HCT116 (cell line): ENCODE measurements at regions not wholly inside any gene's neighbourhood (a gene's known extent, or its start where the extent isn't known, plus 50 kb on each side); places are given as distances from the start of the nearest gene placed in this dataset.

ENCODE experiments used
- ATAC-seq: fragments of 200-7000 bp; cut with Tn5 transposase; 2 replicates; pipeline ENCODE4 v1.9.1; 2020; ENCODE audit warnings: mild to moderate bottlenecking, moderate library complexity
- BruUV-seq: library from RNA; stranded (reverse); fragments of 400-500 nt; replicated peaks from 2 replicates; lab custom pipeline; 2021; lab: Mats Ljungman, UMichigan
- CTCF ChIA-PET: fragments of 300-600 bp; sonication (Branson Sonifier 250); formaldehyde crosslinking; loops from one replicate; lab custom pipeline; 2021; ENCODE audit warnings: antibody characterized with exemption; lab: Charles Lee
- POLR2A ChIA-PET: fragments of 300-600, 350-600 bp; sonication (Branson Sonifier 250); formaldehyde crosslinking; loops from one replicate; lab custom pipeline; 2021; ENCODE audit warnings: antibody characterized with exemption; lab: Charles Lee
- RAD21 ChIA-PET, 2 experiments: fragments of 300-600 bp; sonication (Branson Sonifier 250); formaldehyde crosslinking; loops; one replicate each; lab custom pipeline; 2023; ENCODE audit warnings: low total read pairs in 2 of 2; ENCODE audit not compliant: uncharacterized antibody in 2 of 2, unreplicated experiment in 2 of 2, low non-redundant PET in 1 of 2; lab: Charles Lee
- DNase-seq: peaks from one replicate; pipeline ENCODE4 v3.0.0-alpha.2; 2010; ENCODE audit warnings: low read depth, low spot score
- H2AFZ ChIP-seq: fragments of 200-600 bp; shearing (Covaris generic), sonication (generic); 2 replicates; pipeline ENCODE4 v1.6.1; 2017; ENCODE audit warnings: low read depth, mixed run types, mixed read lengths, antibody characterized with exemption, low read length; ENCODE audit not compliant: poor library complexity, severe bottlenecking
- H3K27ac ChIP-seq: 2 replicates; pipeline ENCODE4 v1.5.1; 2012; ENCODE audit warnings: low read depth, low read length
- H3K27me3 ChIP-seq: fragments of 200-600 bp; sonication (generic); 2 replicates; pipeline ENCODE4 v1.6.1; 2016; ENCODE audit warnings: mixed run types, low read length, mixed read lengths; ENCODE audit not compliant: insufficient read depth
- H3K36me3 ChIP-seq, 2 experiments: fragments of 200-500 bp in 1 of 2; fragments of 200-600 bp in 1 of 2; sonication (Bioruptor generic) in 1 of 2; sonication (generic) in 1 of 2; 2 replicates each; pipeline versions ENCODE4 v1.5.1 to v1.6.1; 2014 to 2016; ENCODE audit warnings: low read length in 2 of 2, inconsistent platforms in 1 of 2, mixed read lengths in 1 of 2, mixed run types in 1 of 2; ENCODE audit not compliant: insufficient read depth in 2 of 2, control insufficient read depth in 1 of 2
- H3K4me1 ChIP-seq, 2 experiments: fragments of 200-600 bp in 1 of 2; sonication (generic) in 1 of 2; 2 replicates each; pipeline versions ENCODE4 v1.5.1 to v1.6.1; 2012 to 2017; ENCODE audit warnings: low read length in 2 of 2, inconsistent platforms in 1 of 2, mild to moderate bottlenecking in 1 of 2, mixed read lengths in 1 of 2, mixed run types in 1 of 2, moderate library complexity in 1 of 2; ENCODE audit not compliant: insufficient read depth in 2 of 2, control insufficient read depth in 1 of 2
- H3K4me2 ChIP-seq: fragments of 200-600 bp; sonication (generic); 2 replicates; pipeline ENCODE4 v1.6.1; 2017; ENCODE audit warnings: mixed run types, low read length, mixed read lengths
- H3K4me3 ChIP-seq, 2 experiments: fragments of 200-600 bp in 1 of 2; sonication (generic) in 1 of 2; replicated peaks in 1 of 2; 2 replicates each; pipeline ENCODE4 v1.5.1; 2011 to 2016; ENCODE audit warnings: low read length in 2 of 2, control low read depth in 1 of 2, low read depth in 1 of 2, mild to moderate bottlenecking in 1 of 2, mixed read lengths in 1 of 2, mixed run types in 1 of 2
- H3K79me2 ChIP-seq: fragments of 200-600 bp; sonication (generic); 2 replicates; pipeline ENCODE4 v1.6.1; 2017; ENCODE audit warnings: mild to moderate bottlenecking, mixed run types, low read length, moderate library complexity, mixed read lengths; ENCODE audit not compliant: insufficient read depth
- H3K9ac ChIP-seq: fragments of 200-600 bp; sonication (generic); 2 replicates; pipeline ENCODE4 v1.6.1; 2016; ENCODE audit warnings: low read length, mixed read lengths
- H3K9me2 ChIP-seq: fragments of 200-600 bp; sonication (generic), shearing (Covaris generic); 2 replicates; pipeline ENCODE4 v1.6.1; 2017; ENCODE audit warnings: mixed run types, mild to moderate bottlenecking, moderate library complexity; ENCODE audit not compliant: insufficient read depth
- H3K9me3 ChIP-seq, 2 experiments: fragments of 200-500 bp in 1 of 2; fragments of 200-600 bp in 1 of 2; sonication (Bioruptor generic) in 1 of 2; sonication (generic) in 1 of 2; 2 replicates each; pipeline ENCODE4 v1.6.1; 2014 to 2017; ENCODE audit warnings: low read length in 2 of 2, mixed read lengths in 2 of 2, inconsistent platforms in 1 of 2, low read depth in 1 of 2, mild to moderate bottlenecking in 1 of 2, mixed run types in 1 of 2, moderate library complexity in 1 of 2; ENCODE audit not compliant: control insufficient read depth in 1 of 2, insufficient read depth in 1 of 2
- H4K20me1 ChIP-seq: fragments of 200-600 bp; sonication (generic), shearing (Covaris generic); 2 replicates; pipeline ENCODE4 v1.6.1; 2017; ENCODE audit warnings: mixed run types, mild to moderate bottlenecking, moderate library complexity; ENCODE audit not compliant: insufficient read depth
- CBX3 ChIP-seq: IDR thresholded peaks from 2 replicates; pipeline ENCODE4 v1.6.1; 2012; ENCODE audit warnings: low read depth
- CEBPB ChIP-seq: IDR thresholded peaks from 2 replicates; pipeline ENCODE4 v1.6.1; 2012; ENCODE audit warnings: low read depth
- EGR1 ChIP-seq: IDR thresholded peaks from 2 replicates; pipeline ENCODE4 v1.6.1; 2012; ENCODE audit warnings: low read depth
- EZH2 ChIP-seq: fragments of 200-600 bp; sonication (generic); IDR thresholded peaks from 2 replicates; pipeline ENCODE4 v1.6.1; 2017; ENCODE audit warnings: antibody characterized with exemption, mixed run types
- EZH2phosphoT487 ChIP-seq: fragments of 200-600 bp; IDR thresholded peaks from 2 replicates; pipeline ENCODE4 v1.6.1; 2018; ENCODE audit warnings: antibody characterized with exemption, borderline replicate concordance
- JUND ChIP-seq: IDR thresholded peaks from 2 replicates; pipeline ENCODE4 v1.6.1; 2012
- POLR2AphosphoS5 ChIP-seq: IDR thresholded peaks from 2 replicates; pipeline ENCODE4 v1.6.1; 2011; ENCODE audit warnings: mild to moderate bottlenecking, low read depth, low read length, moderate library complexity
- RAD21 ChIP-seq: IDR thresholded peaks from 2 replicates; pipeline ENCODE4 v1.6.1; 2012; ENCODE audit warnings: low read depth, mild to moderate bottlenecking
- SIN3A ChIP-seq: IDR thresholded peaks from 2 replicates; pipeline ENCODE4 v1.6.1; 2012; ENCODE audit warnings: low read depth
- SP1 ChIP-seq: IDR thresholded peaks from 2 replicates; pipeline ENCODE4 v1.6.1; 2012; ENCODE audit warnings: low read depth
- SRF ChIP-seq: IDR thresholded peaks from 2 replicates; pipeline ENCODE4 v1.6.1; 2012; ENCODE audit warnings: low read depth
- TCF7L2 ChIP-seq: IDR thresholded peaks from 2 replicates; pipeline ENCODE4 v1.7.0; 2011; ENCODE audit warnings: borderline replicate concordance, inconsistent platforms; ENCODE audit not compliant: insufficient read depth, insufficient read length; ENCODE audit errors: extremely low read depth
- YY1 ChIP-seq: IDR thresholded peaks from 2 replicates; pipeline ENCODE4 v1.6.1; 2011; ENCODE audit warnings: low read length, low read depth, moderate library complexity, mild to moderate bottlenecking; ENCODE audit not compliant: insufficient replicate concordance; ENCODE audit errors: extremely low read depth
- ZFX ChIP-seq: fragments of 450-650 bp; IDR thresholded peaks from 2 replicates; pipeline ENCODE4 v1.6.1; 2017
- ZNF274 ChIP-seq: fragments of 200-500 bp; sonication (Bioruptor generic); IDR thresholded peaks from 2 replicates; pipeline ENCODE4 v1.6.1; 2014; ENCODE audit warnings: mild to moderate bottlenecking, low read depth, low read length, inconsistent platforms
- intact Hi-C: fragments of 100-400 bp; cut with micrococcal nuclease; formaldehyde crosslinking; loops from 2 replicates; pipeline ENCODE4 v1.10.0; 2022
- TF ChIP-seq, protein P1 (sequence below): IDR thresholded peaks from 2 replicates; pipeline ENCODE4 v1.6.1; 2012
- TF ChIP-seq, protein P2 (sequence below): IDR thresholded peaks from 2 replicates; pipeline ENCODE4 v1.6.1; 2011; ENCODE audit warnings: mild to moderate bottlenecking, low read length, moderate library complexity; ENCODE audit not compliant: insufficient replicate concordance; ENCODE audit errors: extremely low read depth
- TF ChIP-seq, protein P3 (sequence below), 3 experiments: fragments of 200-600 bp in 1 of 3; sonication (generic) in 1 of 3; IDR thresholded peaks in 2 of 3; conservative IDR thresholded peaks in 1 of 3; 2 replicates each; pipeline ENCODE4 v1.5.1; 2012 to 2017; ENCODE audit warnings: low read depth in 2 of 3, low read length in 2 of 3, antibody characterized with exemption in 1 of 3, borderline replicate concordance in 1 of 3, control low read depth in 1 of 3, mild to moderate bottlenecking in 1 of 3, mixed read lengths in 1 of 3, mixed run types in 1 of 3, moderate library complexity in 1 of 3; ENCODE audit not compliant: insufficient read depth in 1 of 3
- TF ChIP-seq, protein P4 (sequence below): IDR thresholded peaks from 2 replicates; pipeline ENCODE4 v1.6.1; 2012
- TF ChIP-seq, protein P5 (sequence below): IDR thresholded peaks from 2 replicates; pipeline ENCODE4 v1.6.1; 2012; ENCODE audit warnings: low read depth

DNA sequence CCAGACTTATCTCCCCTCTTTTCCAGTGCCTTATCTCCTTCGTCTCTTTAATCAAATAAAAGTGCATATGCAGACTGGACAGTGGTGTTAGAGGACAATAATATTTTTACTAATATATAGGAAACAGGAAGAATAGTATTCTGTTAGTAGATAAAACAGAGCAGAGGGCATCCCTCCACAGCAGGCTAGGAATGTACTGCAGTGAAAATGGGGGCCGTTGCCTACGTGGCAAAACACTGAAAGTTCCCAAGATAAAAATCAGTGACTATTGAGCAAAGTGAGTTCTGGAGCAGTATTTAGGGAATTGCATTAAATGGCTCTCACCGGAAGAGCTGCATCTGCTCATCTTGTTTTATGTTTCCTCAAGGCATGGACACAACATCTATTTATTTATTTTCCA lies 435.0 kb downstream of the CNTN6 start:
- Histone ChIP-seq H3K9me3 (peaks cover 22 to 32% of the 10 kb centered on the region in 2 experiments; a peak in 2 of 4 replicates), H4K20me1 (no peaks in the 10 kb centered on the region), H3K4me3 (no peak overlapping the region), H3K36me3 (no peaks in the 10 kb centered on the region), H3K79me2 (no peaks in the 10 kb centered on the region), H3K4me1 (no peaks in the 10 kb centered on the region), H3K9me2 (no peaks in the 10 kb centered on the region), H3K9ac (no peak overlapping the region), H2AFZ (no peak overlapping the region), H3K27ac (no peak overlapping the region), H3K4me2 (no peak overlapping the region), H3K27me3 (no peaks in the 10 kb centered on the region)
- no TSS peak for BruUV-seq
- no peak for ATAC-seq
- DNase-seq, result no peak
- intact Hi-C loops, result no loop called here
- POLR2A ChIA-PET, result no interaction called here
- TF ChIP-seq, protein P1, sequence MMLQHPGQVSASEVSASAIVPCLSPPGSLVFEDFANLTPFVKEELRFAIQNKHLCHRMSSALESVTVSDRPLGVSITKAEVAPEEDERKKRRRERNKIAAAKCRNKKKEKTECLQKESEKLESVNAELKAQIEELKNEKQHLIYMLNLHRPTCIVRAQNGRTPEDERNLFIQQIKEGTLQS, result no peak
- TF ChIP-seq CBX3 (no peak), JUND (no peak), EZH2phosphoT487 (no peak), TCF7L2 (no peak), YY1 (no peak), SP1 (no peak), ZFX (no peak), RAD21 (no peak), EZH2 (no peak), CEBPB (no peak), EGR1 (no peak), SIN3A (no peak), POLR2AphosphoS5 (no peak), ZNF274 (no peak), SRF (no peak)
- TF ChIP-seq, protein P2, sequence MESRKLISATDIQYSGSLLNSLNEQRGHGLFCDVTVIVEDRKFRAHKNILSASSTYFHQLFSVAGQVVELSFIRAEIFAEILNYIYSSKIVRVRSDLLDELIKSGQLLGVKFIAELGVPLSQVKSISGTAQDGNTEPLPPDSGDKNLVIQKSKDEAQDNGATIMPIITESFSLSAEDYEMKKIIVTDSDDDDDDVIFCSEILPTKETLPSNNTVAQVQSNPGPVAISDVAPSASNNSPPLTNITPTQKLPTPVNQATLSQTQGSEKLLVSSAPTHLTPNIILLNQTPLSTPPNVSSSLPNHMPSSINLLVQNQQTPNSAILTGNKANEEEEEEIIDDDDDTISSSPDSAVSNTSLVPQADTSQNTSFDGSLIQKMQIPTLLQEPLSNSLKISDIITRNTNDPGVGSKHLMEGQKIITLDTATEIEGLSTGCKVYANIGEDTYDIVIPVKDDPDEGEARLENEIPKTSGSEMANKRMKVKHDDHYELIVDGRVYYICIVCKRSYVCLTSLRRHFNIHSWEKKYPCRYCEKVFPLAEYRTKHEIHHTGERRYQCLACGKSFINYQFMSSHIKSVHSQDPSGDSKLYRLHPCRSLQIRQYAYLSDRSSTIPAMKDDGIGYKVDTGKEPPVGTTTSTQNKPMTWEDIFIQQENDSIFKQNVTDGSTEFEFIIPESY, result no peak
- TF ChIP-seq, protein P3, sequence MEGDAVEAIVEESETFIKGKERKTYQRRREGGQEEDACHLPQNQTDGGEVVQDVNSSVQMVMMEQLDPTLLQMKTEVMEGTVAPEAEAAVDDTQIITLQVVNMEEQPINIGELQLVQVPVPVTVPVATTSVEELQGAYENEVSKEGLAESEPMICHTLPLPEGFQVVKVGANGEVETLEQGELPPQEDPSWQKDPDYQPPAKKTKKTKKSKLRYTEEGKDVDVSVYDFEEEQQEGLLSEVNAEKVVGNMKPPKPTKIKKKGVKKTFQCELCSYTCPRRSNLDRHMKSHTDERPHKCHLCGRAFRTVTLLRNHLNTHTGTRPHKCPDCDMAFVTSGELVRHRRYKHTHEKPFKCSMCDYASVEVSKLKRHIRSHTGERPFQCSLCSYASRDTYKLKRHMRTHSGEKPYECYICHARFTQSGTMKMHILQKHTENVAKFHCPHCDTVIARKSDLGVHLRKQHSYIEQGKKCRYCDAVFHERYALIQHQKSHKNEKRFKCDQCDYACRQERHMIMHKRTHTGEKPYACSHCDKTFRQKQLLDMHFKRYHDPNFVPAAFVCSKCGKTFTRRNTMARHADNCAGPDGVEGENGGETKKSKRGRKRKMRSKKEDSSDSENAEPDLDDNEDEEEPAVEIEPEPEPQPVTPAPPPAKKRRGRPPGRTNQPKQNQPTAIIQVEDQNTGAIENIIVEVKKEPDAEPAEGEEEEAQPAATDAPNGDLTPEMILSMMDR (IDR thresholded peaks at IDR 0.05 in 2 of 3, conservative IDR thresholded peaks at IDR 0.05 in 1 of 3; ENCODE audit: borderline replicate concordance in 1 of 3, insufficient read depth in 1 of 3, low read depth in 2 of 3, low read length in 2 of 3), result no peak
- TF ChIP-seq, protein P4, sequence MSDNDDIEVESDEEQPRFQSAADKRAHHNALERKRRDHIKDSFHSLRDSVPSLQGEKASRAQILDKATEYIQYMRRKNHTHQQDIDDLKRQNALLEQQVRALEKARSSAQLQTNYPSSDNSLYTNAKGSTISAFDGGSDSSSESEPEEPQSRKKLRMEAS, result no peak
- TF ChIP-seq, protein P5, sequence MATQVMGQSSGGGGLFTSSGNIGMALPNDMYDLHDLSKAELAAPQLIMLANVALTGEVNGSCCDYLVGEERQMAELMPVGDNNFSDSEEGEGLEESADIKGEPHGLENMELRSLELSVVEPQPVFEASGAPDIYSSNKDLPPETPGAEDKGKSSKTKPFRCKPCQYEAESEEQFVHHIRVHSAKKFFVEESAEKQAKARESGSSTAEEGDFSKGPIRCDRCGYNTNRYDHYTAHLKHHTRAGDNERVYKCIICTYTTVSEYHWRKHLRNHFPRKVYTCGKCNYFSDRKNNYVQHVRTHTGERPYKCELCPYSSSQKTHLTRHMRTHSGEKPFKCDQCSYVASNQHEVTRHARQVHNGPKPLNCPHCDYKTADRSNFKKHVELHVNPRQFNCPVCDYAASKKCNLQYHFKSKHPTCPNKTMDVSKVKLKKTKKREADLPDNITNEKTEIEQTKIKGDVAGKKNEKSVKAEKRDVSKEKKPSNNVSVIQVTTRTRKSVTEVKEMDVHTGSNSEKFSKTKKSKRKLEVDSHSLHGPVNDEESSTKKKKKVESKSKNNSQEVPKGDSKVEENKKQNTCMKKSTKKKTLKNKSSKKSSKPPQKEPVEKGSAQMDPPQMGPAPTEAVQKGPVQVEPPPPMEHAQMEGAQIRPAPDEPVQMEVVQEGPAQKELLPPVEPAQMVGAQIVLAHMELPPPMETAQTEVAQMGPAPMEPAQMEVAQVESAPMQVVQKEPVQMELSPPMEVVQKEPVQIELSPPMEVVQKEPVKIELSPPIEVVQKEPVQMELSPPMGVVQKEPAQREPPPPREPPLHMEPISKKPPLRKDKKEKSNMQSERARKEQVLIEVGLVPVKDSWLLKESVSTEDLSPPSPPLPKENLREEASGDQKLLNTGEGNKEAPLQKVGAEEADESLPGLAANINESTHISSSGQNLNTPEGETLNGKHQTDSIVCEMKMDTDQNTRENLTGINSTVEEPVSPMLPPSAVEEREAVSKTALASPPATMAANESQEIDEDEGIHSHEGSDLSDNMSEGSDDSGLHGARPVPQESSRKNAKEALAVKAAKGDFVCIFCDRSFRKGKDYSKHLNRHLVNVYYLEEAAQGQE, result no peak
- CTCF ChIA-PET, result no interaction called here
- RAD21 ChIA-PET, result no interaction called here
